ENCODE measurements at regions not wholly inside any gene's neighbourhood (a gene's known extent, or its start where the extent isn't known, plus 50 kb on each side); places are given as distances from the start of the nearest gene placed in this dataset.

- H3K4me1 ChIP-seq (ENCODE audit: control insufficient read depth in 4 of 4, insufficient read depth in 4 of 4, low read length in 3 of 4): no peaks in the 10 kb centered on the region
- H3K9ac ChIP-seq (ENCODE audit: low read depth in 1 of 2, low read length in 2 of 2): no peak overlapping the region
- H3K9me3 ChIP-seq (ENCODE audit: control insufficient read depth in 4 of 4, low read length in 3 of 4): no peaks in the 10 kb centered on the region
- H3K36me3 ChIP-seq (ENCODE audit: control insufficient read depth in 4 of 4, insufficient read depth in 3 of 4, low read depth in 1 of 4, low read length in 3 of 4): no peaks in the 10 kb centered on the region
- TF ChIP-seq TAF1 (conservative IDR thresholded peaks at IDR 0.05) (no peak), YY1 (IDR thresholded peaks at IDR 0.05) (no peak), EGR1 (IDR thresholded peaks at IDR 0.05; ENCODE audit: low read depth in 2 of 2) (no peak), RXRA (IDR thresholded peaks at IDR 0.05) (no peak), REST (IDR thresholded peaks at IDR 0.05) (no peak), HNF4A (conservative IDR thresholded peaks at IDR 0.05) (no peak), CTCF (IDR thresholded peaks at IDR 0.05; ENCODE audit: low read depth, low read length, missing input control) (no peak), SP1 (IDR thresholded peaks at IDR 0.05) (no peak), FOXA2 (IDR thresholded peaks at IDR 0.05) (no peak)
- H3K27me3 ChIP-seq (ENCODE audit: control insufficient read depth in 4 of 4, insufficient read depth in 4 of 4, low read length in 3 of 4): peaks cover 0 to 7% (median 0%) of the 10 kb centered on the region in 4 donors
- no peak for DNase-seq (ENCODE audit: low spot score)
- WGBS: 61% methylated on average over 3 of the region's 3 CpGs
- H3K27ac ChIP-seq (ENCODE audit: low read depth in 1 of 2, low read length in 2 of 2): no peak overlapping the region
- H3K4me3 ChIP-seq (ENCODE audit: low read depth in 1 of 3, low read length in 3 of 3): no peak overlapping the region
Observed at GRCh38 chr13:76677043-76677442, 209.2 kb downstream of the KCTD12 start.

- Histone ChIP-seq H3K9me3 (ENCODE audit: control insufficient read depth in 4 of 4, low read length in 3 of 4) (no peaks in the 10 kb centered on the region), H3K9ac (ENCODE audit: low read depth in 1 of 2, low read length in 2 of 2) (no peak overlapping the region), H3K4me3 (ENCODE audit: low read depth in 1 of 3, low read length in 3 of 3) (no peak overlapping the region), H3K4me1 (ENCODE audit: control insufficient read depth in 4 of 4, insufficient read depth in 4 of 4, low read length in 3 of 4) (no peaks in the 10 kb centered on the region), H3K27ac (ENCODE audit: low read depth in 1 of 2, low read length in 2 of 2) (no peak overlapping the region), H3K27me3 (ENCODE audit: control insufficient read depth in 4 of 4, insufficient read depth in 4 of 4, low read length in 3 of 4) (peaks cover 0 to 4% (median 0%) of the 10 kb centered on the region in 4 donors), H3K36me3 (ENCODE audit: control insufficient read depth in 4 of 4, insufficient read depth in 3 of 4, low read depth in 1 of 4, low read length in 3 of 4) (no peaks in the 10 kb centered on the region)
- TF ChIP-seq SP1 (IDR thresholded peaks at IDR 0.05) (no peak), HNF4G (IDR thresholded peaks at IDR 0.05) (no peak)
- 86% methylated on average over 2 of the region's 2 CpGs for WGBS
- DNase-seq (ENCODE audit: low spot score): no peak
Observed at GRCh38 chr13:76672420-76672819, 213.8 kb downstream of the KCTD12 start.

- TF ChIP-seq EGR1 (IDR thresholded peaks at IDR 0.05; ENCODE audit: low read depth in 2 of 2): no peak
- no peak for TF ChIP-seq HNF4A (conservative IDR thresholded peaks at IDR 0.05)
- TF ChIP-seq FOXA2 (IDR thresholded peaks at IDR 0.05): no peak
- TF ChIP-seq YY1 (IDR thresholded peaks at IDR 0.05): no peak
- TF ChIP-seq GABPA (IDR thresholded peaks at IDR 0.05 in 1 of 2, conservative IDR thresholded peaks at IDR 0.05 in 1 of 2): no peak
- no peak for TF ChIP-seq SP1 (IDR thresholded peaks at IDR 0.05)
- TF ChIP-seq NR2F2 (IDR thresholded peaks at IDR 0.05): no peak
- TF ChIP-seq ATF3 (IDR thresholded peaks at IDR 0.05): no peak
- no peak for TF ChIP-seq ZBTB33 (IDR thresholded peaks at IDR 0.05)
- TF ChIP-seq JUND (IDR thresholded peaks at IDR 0.05): no peak
- no peak for TF ChIP-seq RAD21 (IDR thresholded peaks at IDR 0.05)
- TF ChIP-seq CTCF (IDR thresholded peaks at IDR 0.05; ENCODE audit: low read depth, low read length, missing input control): no peak
Observed at GRCh38 chr13:76668716-76669115, 217.5 kb downstream of the KCTD12 start.

More at GRCh38 chr13:76668716-76669115, 217.5 kb downstream of the KCTD12 start:
- H3K27ac ChIP-seq (ENCODE audit: low read depth in 1 of 2, low read length in 2 of 2): no peak overlapping the region
- no peak overlapping the region for H3K9ac ChIP-seq (ENCODE audit: low read depth in 1 of 2, low read length in 2 of 2)
- no peaks in the 10 kb centered on the region for H3K36me3 ChIP-seq (ENCODE audit: control insufficient read depth in 4 of 4, insufficient read depth in 3 of 4, low read depth in 1 of 4, low read length in 3 of 4)
- H3K4me3 ChIP-seq (ENCODE audit: low read depth in 1 of 3, low read length in 3 of 3): no peak overlapping the region
- H3K4me1 ChIP-seq (ENCODE audit: control insufficient read depth in 4 of 4, insufficient read depth in 4 of 4, low read length in 3 of 4): no peaks in the 10 kb centered on the region
- 70% methylated on average over 5 of the region's 5 CpGs for WGBS
- H3K9me3 ChIP-seq (ENCODE audit: control insufficient read depth in 4 of 4, low read length in 3 of 4): no peaks in the 10 kb centered on the region
- DNase-seq (ENCODE audit: low spot score): no peak
- no peaks in the 10 kb centered on the region for H3K27me3 ChIP-seq (ENCODE audit: control insufficient read depth in 4 of 4, insufficient read depth in 4 of 4, low read length in 3 of 4)

All from liver (tissue), 8 donors.